Endothelial cell of hepatic sinusoid (primary cell): ENCODE measurements at regions not wholly inside any gene's neighbourhood (a gene's known extent, or its start where the extent isn't known, plus 50 kb on each side); places are given as distances from the start of the nearest gene placed in this dataset.

Experiments used
- in situ Hi-C: cut with HindIII; loops from 2 replicates; pipeline ENCODE4 v1.10.0; 2017; ENCODE audit warnings: low sequenced_read_pairs

DNA sequence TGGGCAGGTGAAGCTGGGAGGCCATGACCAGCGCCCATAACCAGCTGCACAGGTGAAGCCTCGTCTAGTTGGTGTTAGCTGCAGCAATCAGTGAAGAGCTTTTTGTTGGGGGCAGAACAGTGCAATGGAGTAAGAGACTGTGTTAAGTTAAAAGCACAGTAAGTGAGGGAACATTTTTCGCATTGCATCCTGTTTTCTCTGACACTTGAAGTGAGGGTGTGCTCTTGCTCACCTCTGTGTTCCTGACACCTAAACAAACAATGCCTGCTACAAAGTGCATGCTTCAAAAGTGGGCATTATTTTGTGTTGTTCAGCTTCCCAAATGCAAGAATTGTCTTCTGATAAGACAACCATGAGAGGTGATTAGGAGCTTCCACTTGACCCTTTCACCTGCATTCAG is 324.0 kb upstream of the ACVR2A start:
- in situ Hi-C loops: no loop called here

DNA sequence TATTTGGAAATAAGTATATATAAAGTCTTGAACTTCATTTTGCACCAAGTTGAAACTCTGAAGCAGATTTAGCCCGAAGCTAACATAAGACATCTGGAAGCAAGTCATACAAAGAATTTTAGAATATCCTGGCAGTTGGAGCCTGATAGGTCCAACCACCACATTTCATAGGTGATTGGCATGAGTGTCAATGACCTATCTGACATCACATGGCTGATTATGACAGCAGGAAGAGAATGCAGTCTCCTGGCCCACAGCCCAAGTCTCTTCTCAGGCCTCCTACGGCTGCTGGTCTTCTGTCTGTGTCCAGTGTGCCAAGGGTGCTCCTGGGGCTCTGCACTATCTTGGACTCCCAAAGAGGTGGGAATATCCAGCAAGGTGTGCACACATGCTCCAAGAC is 325.7 kb upstream of the ACVR2A start:
- in situ Hi-C loops: no loop called here

DNA sequence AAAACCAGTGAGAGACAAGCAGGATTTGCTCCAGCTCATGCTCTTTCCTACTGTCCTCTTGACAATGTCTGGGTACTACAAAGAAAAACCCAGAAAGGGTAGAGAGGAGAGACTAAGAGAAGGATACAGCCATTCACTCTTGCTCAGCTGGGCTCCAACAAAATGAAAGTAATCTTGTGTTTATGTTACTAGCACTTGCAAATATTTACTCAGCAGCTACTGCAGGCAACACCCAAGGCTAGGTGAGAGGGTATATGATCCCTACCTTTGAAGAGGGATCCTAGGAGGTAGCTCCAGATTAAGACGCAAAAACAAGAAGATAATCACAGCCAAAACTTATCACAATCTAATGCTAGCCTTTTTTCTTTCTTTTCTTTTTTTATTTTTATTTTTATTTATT is 329.6 kb upstream of the ACVR2A start:
- in situ Hi-C loops: no loop called here

DNA sequence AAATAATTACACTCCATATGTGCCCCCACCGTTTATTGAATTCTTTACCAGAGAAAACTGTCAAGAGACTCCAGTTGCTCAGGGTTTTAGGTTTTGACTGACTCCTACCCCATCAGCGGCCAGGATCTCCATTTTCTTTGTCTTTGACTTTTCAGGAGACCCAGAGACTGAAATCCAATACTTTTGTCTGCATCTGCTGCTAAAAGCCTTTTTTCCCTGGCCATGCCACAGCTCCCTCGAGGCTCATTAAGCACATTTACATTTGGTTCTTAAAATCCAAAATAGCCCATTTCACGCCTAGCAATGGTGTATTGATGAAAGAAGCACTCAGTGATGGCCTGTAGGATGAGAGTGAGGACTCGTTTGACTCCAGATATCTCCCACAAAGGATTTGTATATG is 332.6 kb upstream of the ACVR2A start:
- in situ Hi-C loops: no loop called here

DNA sequence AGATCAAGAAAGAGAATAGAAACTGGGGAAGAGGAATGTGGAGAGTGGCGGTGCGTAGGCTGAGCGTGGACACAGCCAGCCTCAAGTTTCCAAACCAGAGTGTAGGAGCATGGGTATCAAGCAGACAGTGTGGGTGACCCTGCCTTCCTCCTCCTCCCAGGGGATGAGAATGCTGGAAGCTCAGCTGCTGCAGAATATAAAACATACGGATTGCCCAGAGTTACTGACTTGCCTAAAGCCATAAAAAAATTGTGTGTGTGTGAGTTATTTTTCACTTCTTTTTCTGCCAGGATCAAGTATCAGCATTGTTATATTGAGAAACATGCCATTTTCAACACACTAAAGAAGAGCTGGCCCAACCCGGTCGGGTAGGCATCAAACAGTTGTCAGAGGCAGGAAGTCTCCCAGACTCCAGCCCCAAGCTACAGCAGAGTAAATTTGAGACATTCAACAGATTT is 333.3 kb upstream of the ACVR2A start:
- in situ Hi-C loops: no loop called here

DNA sequence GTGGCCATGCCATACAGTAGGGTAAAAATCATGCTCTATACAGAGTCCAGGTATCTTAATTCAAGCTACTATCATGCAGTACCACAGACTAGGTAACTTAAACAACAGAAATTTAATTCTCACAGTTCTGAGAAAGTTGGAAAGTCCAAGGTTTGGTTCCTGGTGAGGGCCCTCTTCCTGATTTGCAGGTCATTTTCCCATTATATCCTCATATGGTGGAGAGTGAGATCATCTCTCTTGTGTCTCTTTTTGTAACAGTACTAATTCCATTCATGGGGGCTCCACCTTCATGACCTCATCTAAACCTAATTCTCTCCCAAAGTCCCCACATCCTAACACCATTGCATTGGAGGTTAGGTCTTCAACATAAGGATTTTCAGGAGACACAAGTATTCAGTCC is 335.0 kb upstream of the ACVR2A start:
- in situ Hi-C loops: no loop called here

DNA sequence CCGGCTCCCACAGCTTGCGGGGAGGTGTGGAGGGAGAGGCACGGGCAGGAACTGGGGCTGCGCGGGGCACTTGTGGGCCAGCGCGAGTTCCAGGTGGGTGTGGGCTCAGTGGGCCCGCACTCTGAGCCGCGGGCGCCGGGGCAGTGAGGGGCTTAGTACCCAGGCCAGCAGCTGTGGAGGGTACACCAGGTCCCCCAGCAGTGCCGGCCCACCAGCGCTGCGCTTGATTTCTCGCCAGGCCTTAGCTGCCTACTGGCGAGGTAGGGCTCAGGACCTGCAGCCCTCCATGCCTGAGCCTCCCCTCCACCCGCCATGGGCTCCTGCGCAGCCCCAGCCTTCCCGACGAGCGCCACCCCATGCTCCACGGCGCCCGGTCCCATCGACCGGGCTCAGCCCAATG is 337.9 kb upstream of the ACVR2A start:
- in situ Hi-C loops: no loop called here

DNA sequence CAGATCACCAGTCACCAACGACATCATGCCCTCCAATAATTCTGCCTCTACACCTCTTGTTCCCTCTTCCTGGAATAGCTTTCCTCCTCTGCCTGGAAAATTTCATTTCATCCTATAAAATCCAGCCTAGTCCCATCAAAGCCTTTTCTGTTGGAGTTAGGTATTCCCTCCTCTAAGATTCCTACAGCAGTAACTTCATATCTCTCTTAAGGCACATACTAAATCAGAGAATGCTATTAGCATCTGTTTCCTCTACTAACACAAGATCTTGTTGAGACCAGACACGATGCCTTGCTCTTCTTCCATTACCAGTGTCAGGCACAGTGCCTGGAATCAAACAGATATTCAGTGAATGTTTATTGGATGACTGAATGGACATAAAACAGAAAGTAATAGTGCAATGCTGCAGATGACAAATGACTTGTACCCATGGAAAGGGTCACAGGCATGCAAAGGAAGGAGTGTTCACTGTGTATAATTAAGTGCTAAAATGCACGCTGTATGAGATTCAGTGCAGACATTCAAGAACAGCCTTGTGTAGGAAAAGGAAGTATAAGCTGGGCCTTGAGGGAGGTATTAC is 342.0 kb upstream of the ACVR2A start:
- in situ Hi-C loops: no loop called here

DNA sequence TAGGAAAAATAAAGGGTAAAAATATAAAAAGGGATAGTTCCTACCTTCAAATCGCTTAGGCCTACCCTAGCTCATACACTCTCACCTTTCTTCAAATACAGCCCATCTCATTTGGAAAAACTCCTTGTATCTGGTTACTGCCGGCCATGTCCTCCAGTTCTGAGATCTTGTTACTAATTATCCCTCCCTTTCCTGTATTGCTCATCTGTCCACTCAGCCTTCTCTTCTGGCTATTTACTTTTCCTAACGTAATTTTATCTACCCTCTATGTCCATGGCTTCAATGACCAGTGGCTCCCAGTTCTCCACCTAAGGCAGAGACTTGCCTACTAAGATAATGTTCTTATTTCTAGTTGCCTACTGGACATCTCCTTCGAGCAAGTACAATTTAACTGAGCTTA is 342.9 kb upstream of the ACVR2A start:
- in situ Hi-C loops: no loop called here

DNA sequence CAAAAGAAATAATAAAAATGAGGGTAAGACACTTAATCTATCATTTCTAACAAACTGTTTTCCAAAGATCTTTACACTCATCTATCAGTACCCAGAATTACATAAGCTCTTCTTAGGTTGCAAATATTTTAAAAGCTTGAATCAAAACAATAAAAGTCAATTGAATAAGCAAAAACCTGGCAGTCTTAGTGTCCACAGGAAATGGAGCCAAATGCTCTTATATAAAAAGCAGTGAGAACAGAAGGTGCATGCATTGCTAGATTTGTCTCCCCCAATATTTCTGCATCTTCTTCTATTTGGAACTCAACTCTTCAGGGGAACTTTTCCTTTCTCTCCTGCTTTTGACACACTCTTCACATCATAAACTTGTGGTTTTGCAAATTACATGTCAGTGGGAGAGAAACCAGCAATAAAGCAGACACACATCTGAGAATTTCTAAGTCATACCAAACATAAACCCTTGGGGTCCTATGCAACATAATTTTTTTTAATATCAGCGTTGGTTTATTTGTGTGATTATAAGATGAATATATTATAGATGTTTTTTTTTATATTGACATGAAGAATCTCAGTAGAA is 343.9 kb upstream of the ACVR2A start:
- in situ Hi-C loops: no loop called here

DNA sequence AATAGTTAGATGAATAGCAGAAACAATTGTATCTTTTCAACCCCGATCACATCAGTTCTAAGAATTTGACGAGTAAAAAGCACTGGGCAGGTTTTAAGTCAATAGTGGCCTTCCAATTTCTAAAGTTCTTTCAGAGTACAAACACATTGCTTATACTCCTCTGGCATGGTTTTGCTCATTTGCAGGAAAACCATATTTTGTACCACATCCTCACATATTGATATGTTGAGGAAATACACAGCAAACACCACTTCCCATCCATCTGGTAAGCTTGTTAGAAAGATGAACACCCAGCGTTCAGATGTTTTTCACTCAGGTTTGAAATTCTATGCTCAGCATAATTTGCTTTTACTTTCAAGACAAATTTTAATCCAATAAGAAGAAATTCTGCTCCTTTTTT is 344.6 kb upstream of the ACVR2A start:
- in situ Hi-C loops: no loop called here

DNA sequence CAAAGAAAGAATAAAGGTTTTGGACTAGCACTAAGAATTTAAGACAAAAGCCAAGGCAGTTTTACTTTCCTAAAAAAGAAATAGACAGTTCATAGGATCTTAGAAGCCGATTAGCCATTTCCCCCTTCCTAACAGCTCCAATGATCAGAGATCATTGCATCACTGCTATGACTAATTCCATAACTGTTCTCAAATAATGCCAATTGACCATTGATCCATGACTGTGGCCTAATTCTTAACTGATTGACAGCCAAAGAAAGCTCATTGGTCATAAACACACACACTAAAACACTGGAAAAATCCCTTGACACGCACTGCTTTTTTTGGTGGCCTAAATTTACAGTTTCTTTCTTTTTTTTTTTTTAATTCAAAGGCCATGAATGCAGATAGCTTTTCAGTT is 345.0 kb upstream of the ACVR2A start:
- in situ Hi-C loops: no loop called here

DNA sequence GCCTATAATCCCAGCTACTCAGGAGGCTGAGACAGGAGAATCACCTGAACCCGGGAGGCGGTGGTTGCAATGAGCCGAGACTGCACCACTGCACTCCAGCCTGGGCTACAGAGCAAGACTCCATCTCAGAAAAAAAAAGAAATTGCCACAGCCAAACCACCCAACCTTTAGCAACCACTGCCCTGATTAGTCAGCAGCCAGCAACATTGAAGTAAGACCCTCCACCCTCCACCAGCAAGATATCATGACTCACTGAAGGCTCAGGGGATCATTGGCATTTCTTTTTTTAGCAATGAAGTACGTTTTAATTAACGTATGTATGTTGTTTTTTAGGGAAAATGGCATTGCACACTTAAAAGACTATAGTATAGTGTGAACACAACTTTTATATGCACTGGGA is 349.1 kb upstream of the ACVR2A start:
- in situ Hi-C loops: no loop called here

DNA sequence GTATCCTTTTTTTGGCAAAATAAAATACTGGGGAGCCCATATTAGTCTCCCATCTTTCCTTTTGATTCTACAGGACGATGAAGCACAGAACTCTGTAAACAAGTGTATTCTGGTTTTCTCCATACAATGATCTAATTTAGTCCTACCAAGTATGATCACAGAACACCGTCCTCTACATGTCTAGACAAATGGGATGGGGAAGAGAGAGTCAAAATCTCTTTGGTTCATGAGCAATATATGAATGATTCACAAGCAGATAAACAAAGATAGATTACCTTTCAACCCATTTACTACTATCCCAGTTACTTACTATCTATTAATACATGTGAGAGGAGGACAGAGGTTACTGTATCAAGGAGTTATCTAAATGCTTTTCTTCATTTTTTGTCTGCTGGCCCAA is 352.4 kb upstream of the ACVR2A start:
- in situ Hi-C loops: no loop called here

DNA sequence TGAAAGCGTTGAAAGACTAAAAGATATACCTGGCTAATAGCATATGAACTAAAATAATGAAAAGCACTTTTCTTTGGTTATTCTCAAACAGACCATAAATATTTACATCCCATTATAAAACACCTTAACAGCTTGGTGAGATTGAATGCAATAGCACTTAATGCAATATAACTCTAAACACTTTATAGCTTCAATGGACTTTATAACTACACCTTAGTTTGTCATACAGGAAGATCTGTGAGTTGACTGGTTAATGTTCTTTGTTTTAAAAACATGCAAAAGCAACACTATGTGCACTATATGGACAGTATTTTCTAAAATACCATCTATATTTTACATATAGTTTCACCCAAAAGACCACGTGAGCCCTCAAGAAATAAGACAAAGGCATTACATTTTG is 353.3 kb upstream of the ACVR2A start:
- in situ Hi-C loops: no loop called here

DNA sequence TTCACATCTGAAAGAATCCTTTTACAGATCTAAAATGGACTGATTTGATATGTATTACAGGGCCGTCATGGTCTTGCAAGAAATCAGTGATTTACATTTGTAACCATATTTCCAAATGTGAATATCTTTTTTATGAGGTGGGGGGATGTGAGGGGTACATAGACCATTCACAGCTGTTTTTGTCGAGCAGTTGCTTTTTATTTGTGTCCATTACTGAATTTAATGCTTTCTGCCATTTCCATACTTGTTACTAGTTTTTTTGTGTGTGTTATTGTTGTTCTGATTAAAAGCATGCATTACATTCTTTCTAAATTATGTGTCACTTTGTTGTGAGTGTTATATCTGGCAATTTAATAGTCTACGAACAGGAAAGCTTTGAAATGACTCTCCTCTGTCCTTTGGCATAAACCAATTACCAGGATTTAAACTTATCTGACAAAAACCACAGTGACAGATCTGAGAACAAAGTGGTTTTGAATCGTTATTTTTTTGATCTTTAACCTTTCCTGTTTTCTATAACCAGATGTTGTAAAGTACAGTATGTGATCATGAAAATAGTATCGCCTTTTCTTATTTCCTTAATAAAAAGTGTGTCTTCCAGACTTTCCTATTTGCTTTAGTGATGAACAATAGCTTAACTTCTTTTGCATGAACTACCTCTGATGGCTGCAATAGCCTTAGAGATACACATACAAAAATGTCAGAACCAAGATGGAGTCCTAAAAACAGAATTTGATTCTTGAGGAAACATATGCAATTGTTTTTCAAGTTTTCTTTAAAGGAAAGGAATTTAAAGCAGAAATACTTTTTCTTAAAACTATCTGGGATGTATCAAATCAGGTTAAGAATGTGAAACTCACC is 354.2 kb upstream of the ACVR2A start:
- in situ Hi-C loops: no loop called here

DNA sequence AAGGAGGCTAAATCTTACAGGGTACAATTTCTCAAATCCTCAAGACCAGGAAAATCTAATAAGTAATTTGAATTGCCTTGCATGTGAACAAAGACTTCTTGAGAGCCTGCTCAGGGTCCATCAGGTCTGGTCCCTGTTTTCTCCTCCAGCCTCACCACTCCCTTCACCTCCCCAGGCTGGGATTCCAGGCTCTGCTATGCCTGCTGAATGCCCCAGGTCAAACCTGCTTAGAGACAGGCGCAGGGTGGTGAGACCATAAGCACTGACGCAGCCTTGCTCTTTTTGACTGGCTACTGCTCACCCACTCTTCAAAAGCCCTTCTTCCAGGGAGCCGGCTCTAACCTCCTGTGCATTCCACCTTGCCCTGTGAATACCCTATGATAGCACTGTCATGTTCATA is 356.4 kb upstream of the ACVR2A start:
- in situ Hi-C loops: no loop called here

DNA sequence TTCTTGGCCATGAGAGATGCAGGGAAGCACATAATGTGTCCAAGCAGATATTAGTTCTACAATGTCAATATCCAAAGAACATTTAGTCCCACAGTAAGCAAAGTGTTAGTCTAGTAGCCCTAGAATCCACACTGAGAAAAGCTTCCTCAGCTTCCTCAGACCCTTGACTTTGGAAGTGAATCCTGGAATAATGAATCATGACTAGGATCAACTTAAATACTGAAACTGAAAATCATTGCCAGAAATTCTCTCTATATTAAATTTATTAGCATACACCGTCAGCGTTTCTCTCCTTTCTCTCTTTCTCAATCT is 356.9 kb upstream of the ACVR2A start:
- in situ Hi-C loops: no loop called here

DNA sequence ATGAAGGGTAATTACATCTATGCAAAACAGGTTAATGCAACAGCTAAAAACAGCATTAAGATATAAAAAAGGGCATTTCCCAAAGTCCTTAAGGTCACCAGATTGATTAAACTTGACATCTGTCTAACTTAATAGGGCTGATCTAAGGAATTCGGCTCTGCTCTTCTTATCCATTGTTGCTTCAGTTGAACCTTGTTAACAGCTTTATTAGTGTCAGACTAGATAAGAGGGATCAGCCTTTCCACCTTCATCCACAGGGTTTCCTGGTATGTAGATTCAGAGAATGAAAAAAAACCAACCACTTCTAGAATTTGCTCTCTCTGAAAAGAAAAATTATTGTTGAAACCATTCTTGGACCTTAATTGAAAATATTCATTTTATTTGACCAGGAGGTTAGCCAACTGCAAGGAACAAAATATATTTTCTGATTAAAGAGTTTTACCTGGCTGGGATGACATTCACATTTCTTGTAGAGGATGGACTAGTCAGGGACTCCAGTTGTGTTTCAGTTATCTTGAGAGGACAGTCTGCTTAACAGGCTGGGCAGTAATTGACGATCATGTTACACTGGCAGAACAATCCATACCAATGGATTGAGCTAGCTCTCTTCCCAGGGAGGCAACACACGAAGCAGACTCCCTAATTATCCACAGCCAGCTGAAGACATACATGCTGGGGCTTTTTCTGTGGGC is 357.4 kb upstream of the ACVR2A start:
- in situ Hi-C loops: no loop called here

DNA sequence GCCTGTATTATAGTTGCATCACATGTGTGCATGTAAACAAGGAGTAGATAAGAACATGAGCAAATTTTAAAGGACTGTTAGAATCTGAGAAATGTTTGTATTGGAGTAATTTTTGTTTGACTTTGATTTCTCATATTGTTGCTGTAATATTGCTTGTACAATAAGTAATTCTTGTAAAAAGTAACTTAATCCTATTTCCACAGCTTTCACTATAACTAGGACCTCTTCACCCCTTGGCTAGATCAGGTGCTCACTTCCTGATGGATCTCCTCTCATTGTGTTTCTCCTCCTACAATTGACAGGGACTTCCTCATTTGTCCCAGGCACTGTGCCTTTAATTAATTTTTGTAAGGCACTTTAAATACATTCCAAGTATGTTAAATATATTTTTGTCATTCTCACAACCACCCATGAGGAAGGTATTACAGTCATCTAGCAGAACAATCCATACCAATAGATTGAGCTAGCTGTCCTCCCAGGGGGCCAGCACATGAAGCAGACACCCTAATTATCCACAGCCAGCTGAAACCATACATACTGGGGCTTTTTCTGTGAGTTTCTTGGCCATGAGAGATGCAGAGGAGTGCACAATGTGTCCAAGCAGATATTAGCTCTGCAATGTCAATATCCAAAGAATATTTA is 359.5 kb upstream of the ACVR2A start:
- in situ Hi-C loops: no loop called here

DNA sequence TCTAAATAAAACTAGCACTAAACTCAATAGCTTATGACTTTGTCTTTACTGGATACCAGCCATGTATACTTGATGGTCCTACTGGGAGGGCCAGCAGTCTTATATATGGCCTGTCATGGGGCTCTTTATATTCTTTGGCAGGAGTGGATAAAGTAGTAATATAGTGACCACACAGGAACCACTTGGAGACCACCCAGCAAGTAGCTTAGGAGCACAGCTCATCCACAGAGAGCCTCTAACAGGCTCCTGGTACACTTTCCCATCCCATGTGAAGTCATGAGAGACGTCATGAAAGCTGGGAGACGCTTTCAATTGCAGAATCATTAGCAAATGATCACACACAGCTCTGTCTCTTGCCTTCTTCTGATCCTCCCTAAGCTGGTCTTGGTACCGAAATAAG is 360.9 kb upstream of the ACVR2A start:
- in situ Hi-C loops: no loop called here
